HAP-1 (cell line): ENCODE measurements at regions not wholly inside any gene's neighbourhood (a gene's known extent, or its start where the extent isn't known, plus 50 kb on each side); places are given as distances from the start of the nearest gene placed in this dataset.

Source experiments
- DNase-seq, 2 experiments: peaks; one replicate each; pipeline ENCODE4 v3.0.0-alpha.2; 2016 to 2020; ENCODE audit warnings: low spot score in 2 of 2
- H3K27me3 ChIP-seq: fragments of 250-450 bp; sonication (Bioruptor Pico); 2 replicates; pipeline ENCODE4 v1.5.1; 2020; ENCODE audit warnings: low read depth, mild to moderate bottlenecking, moderate library complexity
- H3K36me3 ChIP-seq: fragments of 250-450 bp; sonication (Bioruptor Pico); replicated peaks from 2 replicates; pipeline ENCODE4 v1.5.1; 2020; ENCODE audit warnings: mild to moderate bottlenecking
- H3K4me1 ChIP-seq: fragments of 250-450 bp; sonication (Bioruptor Pico); 2 replicates; pipeline ENCODE4 v1.5.1; 2020; ENCODE audit warnings: mild to moderate bottlenecking
- H3K4me3 ChIP-seq: fragments of 250-450 bp; sonication (Bioruptor Pico); 2 replicates; pipeline ENCODE4 v1.5.1; 2020; ENCODE audit warnings: mild to moderate bottlenecking, moderate library complexity
- H3K9me3 ChIP-seq: fragments of 250-450 bp; sonication (Bioruptor Pico); 2 replicates; pipeline ENCODE4 v1.5.1; 2020; ENCODE audit warnings: mild to moderate bottlenecking, moderate library complexity
- in situ Hi-C: fragments of 300-500 bp; cut with MboI; formaldehyde crosslinking; loops from 3 replicates; pipeline ENCODE4 v1.14.3; 2020; ENCODE audit warnings: low sequenced_read_pairs, inconsistent platforms, mixed read lengths

- H3K9me3 ChIP-seq: no peaks in the 10 kb centered on the region
- no peak overlapping the region for H3K4me3 ChIP-seq
- H3K27me3 ChIP-seq: peaks cover 29% of the 10 kb centered on the region
- in situ Hi-C loops: loop anchor here (10.0 kb wide), 1 partner anchor 945 kb away; no protein-coding TSS in a partner anchor
- H3K36me3 ChIP-seq: no peaks in the 10 kb centered on the region
- DNase-seq: no peak
- H3K4me1 ChIP-seq: no peaks in the 10 kb centered on the region
Measured at GRCh38 chr10:129029851-129030602, 437.0 kb upstream of the MGMT start.

GRCh38 chr10:129030603-129030895 lies 436.5 kb upstream of the MGMT start:
- Histone ChIP-seq H3K4me1 (no peaks in the 10 kb centered on the region), H3K27me3 (peaks cover 32% of the 10 kb centered on the region), H3K36me3 (no peaks in the 10 kb centered on the region), H3K9me3 (no peaks in the 10 kb centered on the region), H3K4me3 (no peak overlapping the region)
- in situ Hi-C loops: loop anchor here (10.0 kb wide), 1 partner anchor 944 kb away; no protein-coding TSS in a partner anchor
- DNase-seq: no peak

- no peak overlapping the region for H3K4me3 ChIP-seq
- no peaks in the 10 kb centered on the region for H3K36me3 ChIP-seq
- peak; percentile 45 to 65 for DNase-seq
- in situ Hi-C loops: loop anchor here (10.0 kb wide), 1 partner anchor 944 kb away; no protein-coding TSS in a partner anchor
- no peaks in the 10 kb centered on the region for H3K9me3 ChIP-seq
- no peaks in the 10 kb centered on the region for H3K4me1 ChIP-seq
- peaks cover 36% of the 10 kb centered on the region for H3K27me3 ChIP-seq
Measured at GRCh38 chr10:129030996-129031843, 435.8 kb upstream of the MGMT start.

GRCh38 chr10:129031844-129032150 lies 435.2 kb upstream of the MGMT start:
- no peaks in the 10 kb centered on the region for H3K4me1 ChIP-seq
- H3K27me3 ChIP-seq: peaks cover 36% of the 10 kb centered on the region
- in situ Hi-C loops: loop anchor here (10.0 kb wide), 1 partner anchor 943 kb away; no protein-coding TSS in a partner anchor
- H3K9me3 ChIP-seq: no peaks in the 10 kb centered on the region
- no peak for DNase-seq
- H3K4me3 ChIP-seq: no peak overlapping the region
- H3K36me3 ChIP-seq: no peaks in the 10 kb centered on the region

- Histone ChIP-seq H3K27me3 (peaks cover 36% of the 10 kb centered on the region), H3K4me1 (no peaks in the 10 kb centered on the region), H3K4me3 (no peak overlapping the region), H3K36me3 (no peaks in the 10 kb centered on the region), H3K9me3 (no peaks in the 10 kb centered on the region)
- no peak for DNase-seq
- in situ Hi-C loops: loop anchor here (10.0 kb wide), 1 partner anchor 942 kb away; no protein-coding TSS in a partner anchor
Measured at GRCh38 chr10:129032372-129033313, 434.4 kb upstream of the MGMT start.

- Histone ChIP-seq H3K36me3 (no peaks in the 10 kb centered on the region), H3K4me3 (no peak overlapping the region), H3K4me1 (no peaks in the 10 kb centered on the region), H3K27me3 (peaks cover 36% of the 10 kb centered on the region), H3K9me3 (no peaks in the 10 kb centered on the region)
- in situ Hi-C loops: loop anchor here (10.0 kb wide), 1 partner anchor 941 kb away; no protein-coding TSS in a partner anchor
- DNase-seq: no peak
Measured at GRCh38 chr10:129033340-129033739, 433.7 kb upstream of the MGMT start.

GRCh38 chr10:129033790-129034272 lies 433.2 kb upstream of the MGMT start:
- H3K9me3 ChIP-seq: no peaks in the 10 kb centered on the region
- no peaks in the 10 kb centered on the region for H3K4me1 ChIP-seq
- DNase-seq: no peak
- peaks cover 36% of the 10 kb centered on the region for H3K27me3 ChIP-seq
- H3K4me3 ChIP-seq: no peak overlapping the region
- H3K36me3 ChIP-seq: no peaks in the 10 kb centered on the region
- in situ Hi-C loops: loop anchor here (10.0 kb wide), 1 partner anchor 941 kb away; no protein-coding TSS in a partner anchor

GRCh38 chr10:129035052-129035827 lies 431.8 kb upstream of the MGMT start:
- in situ Hi-C loops: loop anchor here (10.0 kb wide), 1 partner anchor 940 kb away; no protein-coding TSS in a partner anchor
- no peaks in the 10 kb centered on the region for H3K36me3 ChIP-seq
- no peak for DNase-seq
- H3K27me3 ChIP-seq: peaks cover 36% of the 10 kb centered on the region
- H3K4me3 ChIP-seq: no peak overlapping the region
- H3K4me1 ChIP-seq: no peaks in the 10 kb centered on the region
- no peaks in the 10 kb centered on the region for H3K9me3 ChIP-seq

GRCh38 chr10:129038522-129038921 lies 428.5 kb upstream of the MGMT start:
- in situ Hi-C loops: loop anchor here (10.0 kb wide), 1 partner anchor 936 kb away; no protein-coding TSS in a partner anchor
- Histone ChIP-seq H3K36me3 (no peaks in the 10 kb centered on the region), H3K4me1 (no peaks in the 10 kb centered on the region), H3K27me3 (peaks cover 23% of the 10 kb centered on the region), H3K4me3 (no peak overlapping the region), H3K9me3 (no peaks in the 10 kb centered on the region)
- no peak for DNase-seq

- DNase-seq: no peak
- Histone ChIP-seq H3K36me3 (no peaks in the 10 kb centered on the region), H3K27me3 (peaks cover 11% of the 10 kb centered on the region), H3K4me3 (no peak overlapping the region), H3K4me1 (no peaks in the 10 kb centered on the region), H3K9me3 (no peaks in the 10 kb centered on the region)
- in situ Hi-C loops: loop anchor here (10.0 kb wide), 1 partner anchor 935 kb away; no protein-coding TSS in a partner anchor
Measured at GRCh38 chr10:129039406-129040370, 427.4 kb upstream of the MGMT start.

GRCh38 chr10:129040377-129040776 lies 426.7 kb upstream of the MGMT start:
- in situ Hi-C loops: no loop called here
- Histone ChIP-seq H3K4me1 (no peaks in the 10 kb centered on the region), H3K27me3 (peaks cover 6% of the 10 kb centered on the region), H3K9me3 (no peaks in the 10 kb centered on the region), H3K4me3 (no peak overlapping the region), H3K36me3 (no peaks in the 10 kb centered on the region)
- no peak for DNase-seq

GRCh38 chr10:129041916-129042315 lies 425.1 kb upstream of the MGMT start:
- Histone ChIP-seq H3K27me3 (no peaks in the 10 kb centered on the region), H3K36me3 (no peaks in the 10 kb centered on the region), H3K9me3 (no peaks in the 10 kb centered on the region), H3K4me1 (no peaks in the 10 kb centered on the region), H3K4me3 (no peak overlapping the region)
- in situ Hi-C loops: no loop called here
- DNase-seq: no peak
